Liver (tissue), 3 donors: ENCODE measurements at regions not wholly inside any gene's neighbourhood (a gene's known extent, or its start where the extent isn't known, plus 50 kb on each side); places are given as distances from the start of the nearest gene placed in this dataset.

ENCODE experiments used
- RAD21 ChIP-seq, 2 donors: IDR thresholded peaks; 2 replicates each; pipeline ENCODE4 v1.6.1; 2016; ENCODE audit warnings: antibody characterized with exemption in 2 of 2, mild to moderate bottlenecking in 2 of 2
- TF ChIP-seq, protein P1 (sequence below): IDR thresholded peaks from 2 replicates; pipeline ENCODE4 v1.6.1; 2016; ENCODE audit warnings: antibody characterized with exemption
- TF ChIP-seq, protein P2 (sequence below): fragments of 150-350 bp; IDR thresholded peaks from 2 replicates; pipeline ENCODE4 v1.5.1; 2017; ENCODE audit warnings: improper control_type of control experiment, low read depth, low read length; ENCODE audit not compliant: missing input control
- donor health status: healthy.
- donor health status: healthy.

DNA sequence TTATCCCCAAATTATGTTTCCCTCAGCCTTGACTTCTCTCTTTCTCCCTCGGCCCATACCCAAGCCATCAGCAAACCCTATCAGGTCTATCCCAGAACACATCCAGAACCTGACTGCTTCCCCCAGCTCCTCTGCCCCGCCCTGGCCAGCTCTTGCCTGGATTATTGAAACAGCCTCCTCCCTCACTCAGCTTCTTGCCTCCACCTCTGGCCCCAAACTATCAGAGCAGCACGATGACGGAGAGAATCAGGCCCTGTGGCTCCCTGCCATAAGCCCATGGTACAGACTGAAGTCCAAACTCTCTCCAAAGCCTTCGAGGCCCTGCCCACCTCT is 105.3 kb upstream of the LINGO1 start:
- TF ChIP-seq RAD21 (IDR thresholded peaks at IDR 0.05) = no peak
- TF ChIP-seq, protein P1, sequence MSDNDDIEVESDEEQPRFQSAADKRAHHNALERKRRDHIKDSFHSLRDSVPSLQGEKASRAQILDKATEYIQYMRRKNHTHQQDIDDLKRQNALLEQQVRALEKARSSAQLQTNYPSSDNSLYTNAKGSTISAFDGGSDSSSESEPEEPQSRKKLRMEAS = no peak
- TF ChIP-seq, protein P2, sequence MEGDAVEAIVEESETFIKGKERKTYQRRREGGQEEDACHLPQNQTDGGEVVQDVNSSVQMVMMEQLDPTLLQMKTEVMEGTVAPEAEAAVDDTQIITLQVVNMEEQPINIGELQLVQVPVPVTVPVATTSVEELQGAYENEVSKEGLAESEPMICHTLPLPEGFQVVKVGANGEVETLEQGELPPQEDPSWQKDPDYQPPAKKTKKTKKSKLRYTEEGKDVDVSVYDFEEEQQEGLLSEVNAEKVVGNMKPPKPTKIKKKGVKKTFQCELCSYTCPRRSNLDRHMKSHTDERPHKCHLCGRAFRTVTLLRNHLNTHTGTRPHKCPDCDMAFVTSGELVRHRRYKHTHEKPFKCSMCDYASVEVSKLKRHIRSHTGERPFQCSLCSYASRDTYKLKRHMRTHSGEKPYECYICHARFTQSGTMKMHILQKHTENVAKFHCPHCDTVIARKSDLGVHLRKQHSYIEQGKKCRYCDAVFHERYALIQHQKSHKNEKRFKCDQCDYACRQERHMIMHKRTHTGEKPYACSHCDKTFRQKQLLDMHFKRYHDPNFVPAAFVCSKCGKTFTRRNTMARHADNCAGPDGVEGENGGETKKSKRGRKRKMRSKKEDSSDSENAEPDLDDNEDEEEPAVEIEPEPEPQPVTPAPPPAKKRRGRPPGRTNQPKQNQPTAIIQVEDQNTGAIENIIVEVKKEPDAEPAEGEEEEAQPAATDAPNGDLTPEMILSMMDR = no peak
